ENCODE measurements at regions not wholly inside any gene's neighbourhood (a gene's known extent, or its start where the extent isn't known, plus 50 kb on each side); places are given as distances from the start of the nearest gene placed in this dataset.
A peak's percentile ranks its signal among the peaks of the same experiment; 100 is the strongest.
"Not testable (repeated sequence)": the region's sequence is repeated elsewhere in the genome, so short reads cannot be mapped to it uniquely, and the experiment has no call there.

DNA sequence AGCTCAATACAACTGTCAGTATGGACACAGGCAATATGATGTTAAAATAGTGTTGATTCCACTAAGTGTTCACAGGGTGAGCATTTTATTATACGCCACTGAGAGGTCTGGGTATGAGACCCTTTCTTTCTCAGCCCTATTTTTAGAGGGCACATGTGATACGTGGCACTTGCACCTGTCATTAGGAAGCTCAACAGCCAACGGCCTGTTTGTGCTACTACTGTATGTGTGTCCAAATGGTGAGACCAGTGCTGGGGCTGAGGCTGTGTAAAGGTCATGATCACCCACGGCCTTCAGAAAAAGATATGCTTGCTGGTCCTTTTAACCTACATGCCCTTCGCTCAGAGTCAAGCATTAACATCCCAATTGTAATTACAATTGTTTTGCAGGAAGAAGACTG is 176.2 kb downstream of the DUSP10 start:
- no peak overlapping the region for H3K27ac ChIP-seq
- TF ChIP-seq, protein P1, sequence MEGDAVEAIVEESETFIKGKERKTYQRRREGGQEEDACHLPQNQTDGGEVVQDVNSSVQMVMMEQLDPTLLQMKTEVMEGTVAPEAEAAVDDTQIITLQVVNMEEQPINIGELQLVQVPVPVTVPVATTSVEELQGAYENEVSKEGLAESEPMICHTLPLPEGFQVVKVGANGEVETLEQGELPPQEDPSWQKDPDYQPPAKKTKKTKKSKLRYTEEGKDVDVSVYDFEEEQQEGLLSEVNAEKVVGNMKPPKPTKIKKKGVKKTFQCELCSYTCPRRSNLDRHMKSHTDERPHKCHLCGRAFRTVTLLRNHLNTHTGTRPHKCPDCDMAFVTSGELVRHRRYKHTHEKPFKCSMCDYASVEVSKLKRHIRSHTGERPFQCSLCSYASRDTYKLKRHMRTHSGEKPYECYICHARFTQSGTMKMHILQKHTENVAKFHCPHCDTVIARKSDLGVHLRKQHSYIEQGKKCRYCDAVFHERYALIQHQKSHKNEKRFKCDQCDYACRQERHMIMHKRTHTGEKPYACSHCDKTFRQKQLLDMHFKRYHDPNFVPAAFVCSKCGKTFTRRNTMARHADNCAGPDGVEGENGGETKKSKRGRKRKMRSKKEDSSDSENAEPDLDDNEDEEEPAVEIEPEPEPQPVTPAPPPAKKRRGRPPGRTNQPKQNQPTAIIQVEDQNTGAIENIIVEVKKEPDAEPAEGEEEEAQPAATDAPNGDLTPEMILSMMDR (IDR thresholded peaks at IDR 0.05): no peak
- no peak for TF ChIP-seq ZFX (IDR thresholded peaks at IDR 0.05; ENCODE audit: borderline replicate concordance)

DNA sequence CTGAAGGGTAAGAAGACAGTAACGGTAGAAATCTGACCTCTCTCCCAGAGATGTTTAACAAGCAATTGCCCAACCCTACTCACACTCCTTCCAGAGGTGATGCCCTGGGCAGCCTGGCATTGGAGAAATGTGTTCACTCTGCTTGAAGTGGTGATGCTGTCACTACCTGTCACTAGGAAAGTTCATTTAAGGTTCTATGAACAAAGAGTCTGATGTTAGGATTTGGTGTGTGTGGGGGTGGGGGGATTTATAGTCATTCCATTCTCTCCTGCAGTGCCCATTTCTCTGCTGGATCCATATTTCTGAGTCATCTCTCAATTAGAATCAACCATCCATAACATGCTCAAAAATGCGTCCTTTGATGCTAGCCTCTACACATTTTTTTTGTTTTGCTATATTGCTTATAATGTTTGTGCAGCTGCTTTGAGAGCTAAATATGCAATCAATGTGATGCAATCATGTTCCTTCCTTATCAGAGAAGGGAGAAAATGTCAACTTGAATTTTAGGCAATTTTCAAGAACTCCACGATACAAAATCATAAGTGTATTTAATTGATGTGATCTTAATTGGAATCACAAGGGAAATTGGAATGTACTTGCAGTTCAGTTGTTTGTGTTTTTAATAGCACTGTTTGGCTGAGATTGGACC is 173.9 kb downstream of the DUSP10 start:
- no peak overlapping the region for H3K27ac ChIP-seq
- no peak for TF ChIP-seq ZFX (IDR thresholded peaks at IDR 0.05; ENCODE audit: borderline replicate concordance)
- TF ChIP-seq, protein P1 (IDR thresholded peaks at IDR 0.05): no peak

DNA sequence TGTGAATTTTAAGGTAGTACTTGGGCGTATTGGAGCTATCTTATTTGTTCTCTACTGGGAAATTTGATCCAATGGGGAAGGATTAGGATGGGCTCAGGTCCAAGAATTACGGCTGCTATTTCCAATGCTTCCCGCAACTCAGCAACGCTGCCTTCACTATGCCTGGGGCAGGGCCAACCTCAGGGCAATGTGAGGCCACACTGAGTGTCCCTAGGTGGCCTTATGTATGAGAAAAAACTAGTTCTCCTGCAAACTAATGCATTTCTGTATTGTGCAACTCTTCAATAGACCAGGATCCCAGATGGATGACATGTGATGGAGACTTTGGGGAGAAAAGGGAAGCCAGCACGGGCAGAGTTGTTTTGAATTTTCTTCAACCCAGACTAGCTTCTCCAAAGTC is 168.1 kb downstream of the DUSP10 start:
- no peak overlapping the region for H3K27ac ChIP-seq
- TF ChIP-seq, protein P1 (IDR thresholded peaks at IDR 0.05): no peak
- no peak for TF ChIP-seq ZFX (IDR thresholded peaks at IDR 0.05; ENCODE audit: borderline replicate concordance)

DNA sequence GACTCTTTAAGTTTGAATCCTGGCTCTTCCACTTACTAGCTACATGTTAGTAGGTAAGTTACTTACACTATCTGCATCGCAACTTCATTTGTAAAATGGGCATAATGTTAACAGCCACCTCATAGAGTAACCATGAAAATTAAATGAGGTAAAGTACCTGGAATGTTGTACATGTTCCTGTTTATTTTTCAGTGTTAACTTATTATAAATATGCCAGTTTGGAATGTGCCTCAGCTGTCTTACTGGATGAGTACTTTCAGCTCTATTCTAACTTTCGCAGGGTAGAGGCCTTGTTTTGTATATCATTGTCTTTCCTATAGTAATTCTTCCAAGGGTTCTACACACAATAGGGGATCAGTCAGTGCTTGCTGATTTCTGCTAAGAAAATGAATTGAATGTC is 167.4 kb downstream of the DUSP10 start:
- no peak for TF ChIP-seq ZFX (IDR thresholded peaks at IDR 0.05; ENCODE audit: borderline replicate concordance)
- TF ChIP-seq, protein P1 (IDR thresholded peaks at IDR 0.05): no peak
- no peak overlapping the region for H3K27ac ChIP-seq

DNA sequence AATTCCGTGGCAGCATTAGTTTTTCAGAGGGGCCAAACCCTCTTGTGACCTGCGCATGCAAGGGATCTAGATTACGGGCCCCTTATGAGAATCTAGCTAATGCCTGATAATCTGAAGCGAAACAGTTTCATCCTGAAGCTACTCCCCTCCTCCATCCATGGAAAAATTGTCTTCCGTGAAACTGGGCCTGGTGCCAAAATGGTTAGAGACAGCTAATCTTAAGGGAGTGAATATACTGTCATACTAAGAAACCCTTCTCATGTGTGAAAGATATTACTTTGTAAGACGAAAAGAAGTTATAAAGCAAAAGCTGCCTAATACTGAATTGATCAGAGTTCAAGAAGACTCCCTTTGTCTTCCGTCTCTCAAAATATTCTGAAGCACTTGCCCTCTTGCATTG is 166.3 kb downstream of the DUSP10 start:
- H3K27ac ChIP-seq: 0 out of 2 replicates have a peak overlapping the region, but pooled peaks have one; percentile 10
- TF ChIP-seq ZFX (IDR thresholded peaks at IDR 0.05; ENCODE audit: borderline replicate concordance): no peak
- TF ChIP-seq, protein P1 (IDR thresholded peaks at IDR 0.05): no peak

DNA sequence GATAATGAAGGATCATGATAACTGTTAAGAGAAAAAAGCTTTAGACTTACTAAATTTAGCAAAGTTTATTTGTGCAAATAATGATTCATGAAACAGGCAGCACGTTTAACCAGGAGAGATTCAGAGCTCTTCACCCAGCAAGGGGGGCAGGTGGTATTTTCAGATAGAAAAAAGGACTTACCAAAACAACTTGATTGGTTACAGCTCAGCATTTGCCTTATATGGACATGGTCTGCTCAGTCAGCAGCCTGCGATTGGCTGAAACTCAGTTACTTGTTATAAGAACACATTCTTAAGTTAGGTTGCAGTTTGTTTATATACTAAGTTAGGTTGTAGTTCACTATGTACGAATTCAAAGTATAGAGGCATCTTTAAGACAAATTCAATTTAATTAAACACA is 165.6 kb downstream of the DUSP10 start:
- TF ChIP-seq, protein P1 (IDR thresholded peaks at IDR 0.05): no peak
- no peak for TF ChIP-seq ZFX (IDR thresholded peaks at IDR 0.05; ENCODE audit: borderline replicate concordance)
- 0 out of 2 replicates have a peak overlapping the region, but pooled peaks have one; percentile 10 for H3K27ac ChIP-seq

DNA sequence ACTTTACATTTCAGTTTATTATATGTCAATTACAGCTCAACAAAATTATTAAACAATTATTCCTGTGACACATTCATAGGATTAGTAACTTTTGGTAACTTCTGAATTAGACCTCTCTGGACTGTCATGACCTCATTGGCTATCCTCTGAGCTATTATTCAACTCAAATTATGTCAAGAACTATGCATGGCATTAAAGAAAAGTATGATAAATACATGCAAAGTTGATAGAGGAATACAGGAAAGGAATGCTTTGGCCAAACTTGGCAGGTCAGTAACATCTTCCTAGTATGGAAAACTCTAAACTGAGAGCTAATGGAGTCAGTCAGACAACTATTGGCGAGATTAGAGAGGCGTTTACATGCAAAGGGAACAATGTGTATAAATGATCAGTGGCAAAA is 158.4 kb downstream of the DUSP10 start:
- no peak overlapping the region for H3K27ac ChIP-seq
- TF ChIP-seq ZFX (IDR thresholded peaks at IDR 0.05; ENCODE audit: borderline replicate concordance): no peak
- TF ChIP-seq, protein P1 (IDR thresholded peaks at IDR 0.05): no peak

DNA sequence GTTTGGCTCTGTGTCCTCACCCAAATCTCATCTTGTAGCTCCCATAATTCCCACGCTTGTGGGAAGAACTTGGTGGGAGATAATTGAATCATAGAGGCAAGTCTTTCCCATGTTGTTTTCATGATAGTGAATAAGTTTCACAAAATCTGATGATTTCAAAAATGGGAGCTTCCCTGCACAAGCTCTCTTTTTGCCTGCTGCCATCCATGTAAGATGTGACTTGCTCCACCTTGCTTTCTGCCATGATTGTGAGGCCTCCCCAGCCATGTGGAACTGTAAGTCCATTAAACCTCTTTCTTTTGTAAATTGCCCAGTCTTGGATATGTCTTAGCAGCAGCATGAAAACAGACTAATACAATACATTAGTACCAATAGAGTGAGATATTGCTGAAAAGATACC is 154.9 kb downstream of the DUSP10 start:
- not testable (repeated sequence) for H3K27ac ChIP-seq

DNA sequence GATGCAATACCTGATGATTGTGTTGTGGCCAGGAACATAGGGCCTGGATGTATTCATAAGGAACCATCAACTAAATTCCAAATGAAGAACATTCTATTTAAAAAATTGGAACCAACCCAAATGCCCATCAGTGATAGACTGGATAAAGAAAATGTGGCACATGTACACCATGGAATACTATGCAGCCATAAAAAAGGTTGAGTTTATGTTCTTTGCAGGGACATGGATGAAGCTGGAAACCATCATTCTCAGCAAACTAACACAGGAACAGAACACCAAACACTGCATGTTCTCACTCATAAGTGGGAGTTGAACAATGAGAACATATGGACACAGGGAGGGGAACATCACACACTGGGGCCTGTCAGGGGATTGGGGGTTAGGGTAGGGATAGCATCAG is 150.6 kb downstream of the DUSP10 start:
- not testable (repeated sequence) for H3K27ac ChIP-seq
